Amniotic epithelial cell (primary cell): ENCODE measurements at regions not wholly inside any gene's neighbourhood (a gene's known extent, or its start where the extent isn't known, plus 50 kb on each side); places are given as distances from the start of the nearest gene placed in this dataset.
"Not testable (repeated sequence)": the region's sequence is repeated elsewhere in the genome, so short reads cannot be mapped to it uniquely, and the experiment has no call there.

ENCODE experiments used
- DNase-seq: peaks from one replicate; pipeline ENCODE4 v3.0.0-alpha.2; 2010; ENCODE audit warnings: low read depth

- no peak for DNase-seq
These were observed 909.2 kb downstream of the EPHA7 start for GRCh38 chr6:92510137-92510536.

- DNase-seq: peak; percentile 34
These were observed 911.8 kb downstream of the EPHA7 start for GRCh38 chr6:92507552-92507951.

GRCh38 chr6:92504509-92504908 is 914.9 kb downstream of the EPHA7 start:
- DNase-seq: no peak

GRCh38 chr6:92497281-92497680 is 922.1 kb downstream of the EPHA7 start:
- DNase-seq: no peak

GRCh38 chr6:92496527-92496926 is 922.8 kb downstream of the EPHA7 start:
- DNase-seq: no peak

GRCh38 chr6:92495242-92495641 is 924.1 kb downstream of the EPHA7 start:
- DNase-seq: peak; percentile 60

- no peak for DNase-seq
These were observed 933.9 kb downstream of the EPHA7 start for GRCh38 chr6:92485487-92485886.

GRCh38 chr6:92479831-92480230 is 939.5 kb downstream of the EPHA7 start:
- DNase-seq: peak; percentile 16

GRCh38 chr6:92473056-92473455 is 946.3 kb downstream of the EPHA7 start:
- DNase-seq: no peak

- no peak for DNase-seq
These were observed 950.1 kb downstream of the EPHA7 start for GRCh38 chr6:92469186-92469828.

GRCh38 chr6:92468066-92468465 is 951.3 kb downstream of the EPHA7 start:
- peak; percentile 57 for DNase-seq

GRCh38 chr6:92460133-92460532 is 959.2 kb downstream of the EPHA7 start:
- DNase-seq: no peak

GRCh38 chr6:92459606-92460005 is 959.8 kb downstream of the EPHA7 start:
- DNase-seq: no peak

- DNase-seq: no peak
These were observed 973.3 kb downstream of the EPHA7 start for GRCh38 chr6:92446052-92446451.

- no peak for DNase-seq
These were observed 985.4 kb downstream of the EPHA7 start for GRCh38 chr6:92433911-92434310.

- DNase-seq: no peak
These were observed 987.9 kb downstream of the EPHA7 start for GRCh38 chr6:92431502-92431901.

GRCh38 chr6:92428448-92428847 is 990.9 kb downstream of the EPHA7 start:
- DNase-seq: no peak

GRCh38 chr6:92427453-92427852 is 991.9 kb downstream of the EPHA7 start:
- no peak for DNase-seq

GRCh38 chr6:92415656-92416055 is 1003.7 kb downstream of the EPHA7 start:
- no peak for DNase-seq

GRCh38 chr6:92408350-92408749 is 1011.0 kb downstream of the EPHA7 start:
- DNase-seq: no peak

- no peak for DNase-seq
These were observed 1015.1 kb downstream of the EPHA7 start for GRCh38 chr6:92404281-92404680.

- no peak for DNase-seq
These were observed 1019.4 kb downstream of the EPHA7 start for GRCh38 chr6:92399911-92400310.

- not testable (repeated sequence) for DNase-seq
These were observed 1030.7 kb downstream of the EPHA7 start for GRCh38 chr6:92388706-92389105.

GRCh38 chr6:92380803-92381601 is 1038.4 kb downstream of the EPHA7 start:
- no peak for DNase-seq
